ENCODE measurements at regions not wholly inside any gene's neighbourhood (a gene's known extent, or its start where the extent isn't known, plus 50 kb on each side); places are given as distances from the start of the nearest gene placed in this dataset.

DNA sequence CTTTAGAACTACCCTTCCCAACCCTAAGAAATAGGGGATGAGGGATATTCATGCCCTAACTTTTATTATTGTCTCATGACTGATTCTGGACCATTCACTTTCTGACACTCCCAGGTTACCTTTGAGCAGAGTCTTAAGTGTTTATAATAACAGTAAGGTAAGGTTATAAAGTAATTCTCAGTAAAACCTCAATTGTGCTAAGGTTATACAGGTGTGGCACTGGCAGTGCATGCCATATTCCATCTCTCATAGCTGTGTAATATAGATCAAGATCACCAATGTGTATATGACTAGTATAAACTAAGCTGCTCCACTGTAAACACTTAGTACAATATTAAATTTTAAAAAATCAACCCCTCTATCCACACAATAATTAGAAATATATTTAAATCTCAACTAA, 89.1 kb downstream of the KCNJ2 start:
- TF ChIP-seq, protein P1, sequence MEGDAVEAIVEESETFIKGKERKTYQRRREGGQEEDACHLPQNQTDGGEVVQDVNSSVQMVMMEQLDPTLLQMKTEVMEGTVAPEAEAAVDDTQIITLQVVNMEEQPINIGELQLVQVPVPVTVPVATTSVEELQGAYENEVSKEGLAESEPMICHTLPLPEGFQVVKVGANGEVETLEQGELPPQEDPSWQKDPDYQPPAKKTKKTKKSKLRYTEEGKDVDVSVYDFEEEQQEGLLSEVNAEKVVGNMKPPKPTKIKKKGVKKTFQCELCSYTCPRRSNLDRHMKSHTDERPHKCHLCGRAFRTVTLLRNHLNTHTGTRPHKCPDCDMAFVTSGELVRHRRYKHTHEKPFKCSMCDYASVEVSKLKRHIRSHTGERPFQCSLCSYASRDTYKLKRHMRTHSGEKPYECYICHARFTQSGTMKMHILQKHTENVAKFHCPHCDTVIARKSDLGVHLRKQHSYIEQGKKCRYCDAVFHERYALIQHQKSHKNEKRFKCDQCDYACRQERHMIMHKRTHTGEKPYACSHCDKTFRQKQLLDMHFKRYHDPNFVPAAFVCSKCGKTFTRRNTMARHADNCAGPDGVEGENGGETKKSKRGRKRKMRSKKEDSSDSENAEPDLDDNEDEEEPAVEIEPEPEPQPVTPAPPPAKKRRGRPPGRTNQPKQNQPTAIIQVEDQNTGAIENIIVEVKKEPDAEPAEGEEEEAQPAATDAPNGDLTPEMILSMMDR (conservative IDR thresholded peaks at IDR 0.05; ENCODE audit: low read depth, low read length) = no peak
- TF ChIP-seq EZH2phosphoT487 (IDR thresholded peaks at IDR 0.05; ENCODE audit: borderline replicate concordance, low read length) = no peak
